CD4-positive, alpha-beta T cell (primary cell): ENCODE measurements at regions not wholly inside any gene's neighbourhood (a gene's known extent, or its start where the extent isn't known, plus 50 kb on each side); places are given as distances from the start of the nearest gene placed in this dataset.

Experiments
- ATAC-seq: fragments of 200-7000 bp; cut with Tn5 transposase; one replicate; pipeline ENCODE4 v1.10.0; 2022; ENCODE audit warnings: mild to moderate bottlenecking; ENCODE audit not compliant: poor library complexity
- CTCF ChIA-PET: fragments of 350-600 bp; sonication (Branson Sonifier 250); formaldehyde crosslinking; loops from one replicate; lab custom pipeline; 2021; ENCODE audit warnings: antibody characterized with exemption, inconsistent platforms; lab: Charles Lee
- POLR2A ChIA-PET: fragments of 350-600 bp; sonication (Branson Sonifier 250); formaldehyde crosslinking; loops from one replicate; lab custom pipeline; 2021; ENCODE audit warnings: antibody characterized with exemption, inconsistent platforms; lab: Charles Lee
- DNase-seq, 14 experiments: peaks; one replicate each; pipeline ENCODE4 v3.0.0-alpha.2; 2013 to 2020; ENCODE audit warnings: mixed read lengths in 2 of 14
- H3K27ac ChIP-seq, 2 donors: one replicate each; pipeline versions ENCODE4 v1.5.1 to v1.7.0; 2013; ENCODE audit warnings: low read length in 2 of 2, low read depth in 1 of 2, mild to moderate bottlenecking in 1 of 2
- H3K27me3 ChIP-seq, 2 experiments: 1 replicate in 1 of 2; 2 replicates in 1 of 2; pipeline versions ENCODE4 v1.6.1 to v1.7.0; 2013; ENCODE audit warnings: low read length in 2 of 2, control low read depth in 1 of 2, mild to moderate bottlenecking in 1 of 2, moderate library complexity in 1 of 2; ENCODE audit not compliant: insufficient read depth in 2 of 2, control insufficient read depth in 1 of 2
- H3K36me3 ChIP-seq: one replicate; pipeline ENCODE4 v1.6.1; 2013; ENCODE audit warnings: low read length, control low read depth; ENCODE audit not compliant: insufficient read depth
- H3K4me1 ChIP-seq: one replicate; pipeline ENCODE4 v1.6.1; 2013; ENCODE audit warnings: low read length, control low read depth; ENCODE audit not compliant: insufficient read depth
- H3K4me3 ChIP-seq: one replicate; pipeline ENCODE4 v1.5.1; 2013; ENCODE audit warnings: mild to moderate bottlenecking, low read length, moderate library complexity
- H3K9me3 ChIP-seq, 2 experiments: 1 replicate in 1 of 2; 2 replicates in 1 of 2; pipeline versions ENCODE4 v1.6.1 to v1.7.0; 2013; ENCODE audit warnings: low read length in 2 of 2, mild to moderate bottlenecking in 2 of 2, control low read depth in 1 of 2, moderate library complexity in 1 of 2; ENCODE audit not compliant: control insufficient read depth in 1 of 2, insufficient read depth in 1 of 2
- H3K27ac Mint-ChIP-seq: one replicate; pipeline ENCODE4 v1.8.0; 2020; ENCODE audit warnings: mixed read lengths
- H3K27me3 Mint-ChIP-seq: one replicate; pipeline ENCODE4 v1.8.0; 2021; ENCODE audit warnings: mixed read lengths
- H3K36me3 Mint-ChIP-seq: one replicate; pipeline ENCODE4 v1.8.0; 2021; ENCODE audit warnings: low read depth, mixed read lengths
- H3K4me1 Mint-ChIP-seq: one replicate; pipeline ENCODE4 v1.8.0; 2021; ENCODE audit warnings: low read depth, mixed read lengths
- H3K4me3 Mint-ChIP-seq: one replicate; pipeline ENCODE4 v1.8.0; 2020; ENCODE audit warnings: mild to moderate bottlenecking, mixed read lengths
- H3K9me3 Mint-ChIP-seq: one replicate; pipeline ENCODE4 v1.8.0; 2020; ENCODE audit warnings: mixed read lengths
- CTCF ChIP-seq: fragments of 200-600 bp; IDR thresholded peaks from one replicate; pipeline ENCODE4 v1.8.0; 2022; ENCODE audit warnings: antibody characterized with exemption, mild to moderate bottlenecking
- intact Hi-C, 2 experiments: fragments of 100-400 bp; cut with DNase I in 1 of 2; cut with micrococcal nuclease in 1 of 2; formaldehyde crosslinking; loops; one replicate each; pipeline versions ENCODE4 v1.15.1 to v1.9.0; 2023 to 2025; cut with DNase I, micrococcal nuclease

- no peak overlapping the region for H3K27ac Mint-ChIP-seq
- ATAC-seq: no peak
- no peaks in the 10 kb centered on the region for H3K27me3 ChIP-seq
- TF ChIP-seq CTCF: no peak
- H3K27me3 Mint-ChIP-seq: no peaks in the 10 kb centered on the region
- ChIA-PET POLR2A (no interaction called here), CTCF (no interaction called here)
- no peaks in the 10 kb centered on the region for H3K9me3 Mint-ChIP-seq
- no peaks in the 10 kb centered on the region for H3K9me3 ChIP-seq
- no peak overlapping the region for H3K27ac ChIP-seq
- intact Hi-C loops: no loop called here
- H3K36me3 Mint-ChIP-seq: no peaks in the 10 kb centered on the region
- no peak overlapping the region for H3K4me3 ChIP-seq
- H3K4me1 Mint-ChIP-seq: no peaks in the 10 kb centered on the region
- no peaks in the 10 kb centered on the region for H3K4me1 ChIP-seq
- H3K4me3 Mint-ChIP-seq: no peak overlapping the region
- no peak for DNase-seq
- H3K36me3 ChIP-seq: no peaks in the 10 kb centered on the region
These were observed 416.1 kb downstream of the ZNF521 start for GRCh38 chr18:24935896-24936295.

- no peak for ATAC-seq
- no peaks in the 10 kb centered on the region for H3K4me1 Mint-ChIP-seq
- H3K9me3 Mint-ChIP-seq: no peaks in the 10 kb centered on the region
- no peak for TF ChIP-seq CTCF
- CTCF ChIA-PET: no interaction called here
- H3K4me1 ChIP-seq: no peaks in the 10 kb centered on the region
- H3K27me3 Mint-ChIP-seq: no peaks in the 10 kb centered on the region
- H3K4me3 ChIP-seq: no peak overlapping the region
- H3K36me3 Mint-ChIP-seq: no peaks in the 10 kb centered on the region
- H3K27ac ChIP-seq: no peak overlapping the region
- H3K36me3 ChIP-seq: no peaks in the 10 kb centered on the region
- POLR2A ChIA-PET: no interaction called here
- no peak overlapping the region for H3K27ac Mint-ChIP-seq
- no peaks in the 10 kb centered on the region for H3K27me3 ChIP-seq
- intact Hi-C loops: no loop called here
- DNase-seq: no peak
- no peak overlapping the region for H3K4me3 Mint-ChIP-seq
- no peaks in the 10 kb centered on the region for H3K9me3 ChIP-seq
These were observed 415.3 kb downstream of the ZNF521 start for GRCh38 chr18:24936691-24937090.

GRCh38 chr18:24937639-24938275 lies 414.2 kb downstream of the ZNF521 start:
- no peaks in the 10 kb centered on the region for H3K4me1 ChIP-seq
- no peak for ATAC-seq
- intact Hi-C loops: no loop called here
- no peaks in the 10 kb centered on the region for H3K9me3 ChIP-seq
- no peaks in the 10 kb centered on the region for H3K27me3 ChIP-seq
- Mint-ChIP-seq H3K27me3 (no peaks in the 10 kb centered on the region), H3K4me1 (no peaks in the 10 kb centered on the region), H3K36me3 (no peaks in the 10 kb centered on the region), H3K27ac (no peak overlapping the region), H3K9me3 (no peaks in the 10 kb centered on the region), H3K4me3 (no peak overlapping the region)
- POLR2A ChIA-PET: no interaction called here
- no peaks in the 10 kb centered on the region for H3K36me3 ChIP-seq
- no peak overlapping the region for H3K4me3 ChIP-seq
- no peak overlapping the region for H3K27ac ChIP-seq
- no peak for TF ChIP-seq CTCF
- DNase-seq: no peak
- CTCF ChIA-PET: no interaction called here
